GM18951 (cell line): ENCODE measurements at regions not wholly inside any gene's neighbourhood (a gene's known extent, or its start where the extent isn't known, plus 50 kb on each side); places are given as distances from the start of the nearest gene placed in this dataset.

Experiments used
- POLR2A ChIP-seq: IDR thresholded peaks from 4 replicates; pipeline ENCODE4 v1.6.1; 2011; ENCODE audit warnings: mild to moderate bottlenecking; ENCODE audit not compliant: insufficient read length, insufficient read depth; ENCODE audit errors: extremely low read depth
- in situ Hi-C: fragments of 300-500 bp; cut with MboI; formaldehyde crosslinking; loops from one replicate; pipeline ENCODE4 v1.12.0; 2022; ENCODE audit warnings: low sequenced_read_pairs, mixed read lengths, inconsistent platforms; ENCODE audit not compliant: unreplicated experiment

DNA sequence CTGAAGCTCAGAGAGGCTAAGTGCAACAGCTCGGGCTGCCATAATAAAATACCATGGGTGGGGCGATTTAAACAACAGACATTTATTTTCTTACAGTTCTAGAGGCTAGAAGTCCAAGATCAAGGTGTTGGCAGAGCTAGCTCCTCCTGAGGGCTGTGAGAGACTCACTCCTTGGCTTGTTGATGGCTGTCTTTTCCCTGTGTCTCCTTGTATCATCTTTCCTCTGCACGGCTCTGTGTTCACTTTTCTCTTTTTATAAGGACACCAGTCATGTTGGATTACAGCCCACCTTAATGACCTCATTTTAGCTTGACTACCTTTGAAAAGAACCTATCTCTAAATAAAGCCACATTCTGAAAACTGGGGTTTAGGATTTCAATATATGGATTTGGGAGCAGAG is 129.7 kb downstream of the RPL22L1 start:
- no peak for TF ChIP-seq POLR2A
- in situ Hi-C loops = no loop called here

DNA sequence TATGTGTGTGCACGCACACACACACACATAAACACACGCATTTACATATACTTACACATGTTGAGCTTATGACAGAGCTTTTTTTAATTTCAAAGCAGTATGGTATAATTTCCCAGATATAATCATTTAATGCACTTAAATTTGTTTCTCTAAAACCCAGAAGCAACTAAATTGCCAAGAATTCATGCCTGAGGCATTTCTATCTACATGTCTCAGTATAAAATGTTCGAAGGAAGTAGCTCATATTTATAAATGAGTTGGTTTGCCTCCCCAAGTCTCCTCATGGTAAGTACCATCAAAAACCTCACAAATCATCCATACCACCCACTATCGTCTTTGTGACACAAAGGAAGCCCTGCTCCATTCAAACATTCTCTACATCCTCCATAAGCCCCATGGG is 130.6 kb downstream of the RPL22L1 start:
- TF ChIP-seq POLR2A = no peak
- in situ Hi-C loops = no loop called here

- in situ Hi-C loops = no loop called here
- TF ChIP-seq POLR2A = no peak
Observed at GRCh38 chr3:170738766-170739165, 131.2 kb downstream of the RPL22L1 start.

- in situ Hi-C loops = no loop called here
- no peak for TF ChIP-seq POLR2A
Observed at GRCh38 chr3:170737498-170738162, 132.4 kb downstream of the RPL22L1 start.

DNA sequence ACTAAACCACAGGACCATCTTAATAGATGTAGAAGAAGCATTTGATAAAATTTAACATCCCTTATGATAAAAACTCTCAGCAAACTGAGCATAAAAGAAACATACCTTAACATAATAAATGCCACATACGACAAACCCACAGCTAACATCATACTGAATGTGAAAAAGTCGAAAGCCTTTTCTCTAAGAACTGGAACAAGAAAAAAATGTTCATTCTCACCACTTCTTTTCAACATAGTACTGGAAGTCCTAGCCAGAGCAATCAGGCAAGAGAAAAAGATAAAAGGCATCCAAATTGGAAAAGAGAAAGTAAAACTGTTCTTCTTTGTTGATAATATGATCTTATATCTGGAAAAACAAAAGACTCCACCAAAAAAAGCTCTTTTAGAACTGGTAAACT is 134.2 kb downstream of the RPL22L1 start:
- in situ Hi-C loops = no loop called here
- TF ChIP-seq POLR2A = no peak

GRCh38 chr3:170734735-170735065 is 135.3 kb downstream of the RPL22L1 start:
- TF ChIP-seq POLR2A = no peak
- in situ Hi-C loops = no loop called here

GRCh38 chr3:170734043-170734734 is 135.8 kb downstream of the RPL22L1 start:
- in situ Hi-C loops = no loop called here

DNA sequence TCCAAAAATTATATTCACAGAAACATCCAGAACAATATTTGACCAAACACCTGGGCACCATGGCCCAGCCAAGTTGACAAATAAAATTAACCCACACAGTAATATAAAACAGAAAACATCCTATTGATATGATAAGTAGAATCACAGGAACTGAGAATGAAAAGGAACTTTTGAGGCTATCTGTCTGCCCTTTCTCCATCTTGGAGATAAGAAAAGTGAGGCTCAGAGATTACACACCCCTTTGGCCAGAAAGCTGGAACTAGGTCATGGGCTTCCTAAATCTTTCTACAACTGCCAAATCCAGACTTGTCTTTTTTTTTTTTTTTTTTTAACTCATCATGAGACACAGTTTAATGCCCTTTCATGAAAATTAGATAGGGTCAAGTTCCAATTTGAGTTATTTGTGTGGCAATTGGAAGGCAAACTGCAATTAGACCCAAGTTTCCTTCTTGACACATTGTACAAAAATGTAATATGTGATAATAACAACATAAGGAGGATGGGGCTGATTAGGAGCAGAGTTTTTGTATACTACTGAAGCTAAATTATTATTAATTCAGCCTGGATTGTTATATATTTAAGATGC is 137.2 kb downstream of the RPL22L1 start:
- in situ Hi-C loops = no loop called here
- TF ChIP-seq POLR2A = no peak

More at GRCh38 chr3:170734043-170734734, 135.8 kb downstream of the RPL22L1 start:
- TF ChIP-seq POLR2A = no peak

DNA sequence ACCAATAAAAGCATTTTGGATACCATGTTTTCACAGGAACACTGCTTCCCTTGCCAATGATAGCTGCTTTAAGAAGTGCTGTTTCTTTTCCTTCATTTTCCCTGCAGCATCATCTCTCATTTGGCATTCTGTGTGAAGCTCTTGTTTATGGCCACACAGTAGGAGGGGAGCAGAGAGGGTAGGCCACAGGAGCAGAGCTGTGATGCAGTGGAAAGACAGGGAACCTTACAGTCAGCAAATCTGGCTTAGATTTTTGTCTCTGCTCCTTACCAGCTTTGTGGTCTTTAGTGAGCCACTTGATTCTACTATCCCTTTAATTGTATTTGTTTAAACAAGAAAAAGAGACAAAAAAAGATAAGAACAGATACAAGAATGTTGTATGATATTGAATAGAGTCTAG is 138.7 kb downstream of the RPL22L1 start:
- no peak for TF ChIP-seq POLR2A
- in situ Hi-C loops = no loop called here

GRCh38 chr3:170730071-170730812 is 139.8 kb downstream of the RPL22L1 start:
- in situ Hi-C loops = no loop called here
- no peak for TF ChIP-seq POLR2A

DNA sequence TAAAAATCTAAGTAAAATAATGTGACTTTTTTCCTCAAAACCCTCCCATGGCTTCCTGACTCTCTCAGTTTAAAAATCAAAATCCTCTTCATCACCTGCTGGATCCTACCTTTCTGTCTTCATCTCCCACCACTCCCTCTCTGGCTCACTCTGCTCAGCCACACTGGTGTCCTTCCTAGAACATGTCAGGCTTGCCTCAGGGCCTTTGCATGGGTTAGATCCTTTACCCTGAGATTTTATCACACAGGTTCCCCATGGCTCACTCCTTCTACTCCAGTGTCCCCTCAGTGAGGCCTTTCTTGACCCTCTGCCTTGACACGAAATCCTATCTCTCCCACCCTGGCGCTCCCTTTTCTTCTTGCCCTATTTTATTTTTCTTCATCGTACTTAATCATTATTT is 141.8 kb downstream of the RPL22L1 start:
- no peak for TF ChIP-seq POLR2A
- in situ Hi-C loops = no loop called here

DNA sequence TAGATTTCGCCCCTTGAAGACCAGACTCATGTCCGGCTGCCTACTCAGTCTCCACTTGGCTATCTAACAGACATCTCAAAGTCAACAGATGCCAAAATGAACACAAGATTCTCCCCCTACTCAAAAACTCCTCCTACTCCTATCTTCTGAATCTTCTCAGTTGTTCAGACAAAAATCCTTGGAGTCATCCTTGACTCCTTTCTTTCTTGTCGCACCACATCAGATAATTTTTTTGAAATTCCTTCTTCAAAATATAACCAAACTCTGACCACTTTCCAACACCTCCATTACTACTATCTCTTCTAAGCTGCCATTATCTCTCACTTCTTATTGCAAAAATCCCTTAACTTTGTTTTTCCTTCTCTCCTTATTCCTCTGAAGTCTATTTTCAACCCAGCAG is 141.9 kb upstream of the SLC7A14 start:
- in situ Hi-C loops = no loop called here
- TF ChIP-seq POLR2A = no peak

DNA sequence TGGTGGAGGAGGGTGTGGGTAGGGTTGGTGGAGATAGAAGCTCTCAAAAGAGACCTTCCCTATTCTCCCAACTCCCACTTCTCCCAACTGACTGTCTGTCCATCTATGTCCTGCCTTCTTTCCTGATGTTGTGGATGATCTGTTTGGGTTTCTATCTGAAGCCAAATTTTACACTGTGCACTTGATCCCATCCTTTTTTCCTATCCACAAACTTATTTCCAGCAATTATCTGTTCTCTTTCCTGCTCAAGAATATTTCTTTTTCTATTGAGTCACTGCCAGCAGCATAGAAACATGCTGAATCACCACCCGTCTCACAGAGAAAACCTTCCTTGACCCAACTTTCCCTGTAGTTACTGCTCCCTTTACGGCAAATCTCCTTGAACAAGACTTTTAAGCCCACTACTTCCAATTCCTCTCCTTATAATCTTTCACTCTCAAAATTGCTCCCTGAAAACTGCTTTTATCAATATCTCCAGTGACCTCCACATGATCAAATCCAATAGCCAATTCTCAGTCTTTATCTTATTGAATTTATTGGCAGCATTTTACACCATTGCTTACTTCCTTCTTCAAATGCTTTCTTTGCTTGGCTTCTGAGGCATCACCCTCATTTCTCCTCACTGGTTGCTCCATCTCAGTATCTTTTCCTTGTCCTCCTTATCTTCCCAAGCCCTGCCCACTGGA is 141.2 kb upstream of the SLC7A14 start:
- in situ Hi-C loops = no loop called here
- TF ChIP-seq POLR2A = no peak
